ENCODE measurements at regions not wholly inside any gene's neighbourhood (a gene's known extent, or its start where the extent isn't known, plus 50 kb on each side); places are given as distances from the start of the nearest gene placed in this dataset.

DNA sequence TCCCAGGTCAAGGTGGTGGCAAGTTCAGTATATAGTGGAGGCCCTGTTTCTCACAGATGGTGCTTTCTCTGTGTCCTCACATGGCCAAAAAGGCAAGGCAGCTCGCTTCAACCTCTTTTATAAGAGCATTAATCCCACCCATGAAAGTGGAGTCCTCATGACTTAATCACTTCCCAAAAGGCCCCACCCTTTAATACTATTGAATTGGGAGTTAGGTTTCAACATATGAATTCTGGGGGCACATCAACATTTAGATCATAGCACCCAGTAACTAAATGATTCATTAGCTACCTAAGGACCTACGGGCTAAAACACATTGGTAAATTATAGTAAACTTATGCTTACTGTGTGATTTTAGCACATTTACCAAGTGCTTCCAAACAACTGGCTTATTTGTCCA, 317.9 kb downstream of the LTN1 start:
- TF ChIP-seq, protein P1, sequence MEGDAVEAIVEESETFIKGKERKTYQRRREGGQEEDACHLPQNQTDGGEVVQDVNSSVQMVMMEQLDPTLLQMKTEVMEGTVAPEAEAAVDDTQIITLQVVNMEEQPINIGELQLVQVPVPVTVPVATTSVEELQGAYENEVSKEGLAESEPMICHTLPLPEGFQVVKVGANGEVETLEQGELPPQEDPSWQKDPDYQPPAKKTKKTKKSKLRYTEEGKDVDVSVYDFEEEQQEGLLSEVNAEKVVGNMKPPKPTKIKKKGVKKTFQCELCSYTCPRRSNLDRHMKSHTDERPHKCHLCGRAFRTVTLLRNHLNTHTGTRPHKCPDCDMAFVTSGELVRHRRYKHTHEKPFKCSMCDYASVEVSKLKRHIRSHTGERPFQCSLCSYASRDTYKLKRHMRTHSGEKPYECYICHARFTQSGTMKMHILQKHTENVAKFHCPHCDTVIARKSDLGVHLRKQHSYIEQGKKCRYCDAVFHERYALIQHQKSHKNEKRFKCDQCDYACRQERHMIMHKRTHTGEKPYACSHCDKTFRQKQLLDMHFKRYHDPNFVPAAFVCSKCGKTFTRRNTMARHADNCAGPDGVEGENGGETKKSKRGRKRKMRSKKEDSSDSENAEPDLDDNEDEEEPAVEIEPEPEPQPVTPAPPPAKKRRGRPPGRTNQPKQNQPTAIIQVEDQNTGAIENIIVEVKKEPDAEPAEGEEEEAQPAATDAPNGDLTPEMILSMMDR (IDR thresholded peaks at IDR 0.05): no peak
- Histone ChIP-seq H3K36me3 (no peaks in the 10 kb centered on the region), H3K4me1 (no peaks in the 10 kb centered on the region), H3K4me3 (no peak overlapping the region), H3K27me3 (no peaks in the 10 kb centered on the region), H3K27ac (no peak overlapping the region), H3K9me3 (peaks cover 0 to 5% of the 10 kb centered on the region in 2 donors)
- DNase-seq (no peak), ATAC-seq (no peak)
- intact Hi-C loops (cut with DNase I): no loop called here

DNA sequence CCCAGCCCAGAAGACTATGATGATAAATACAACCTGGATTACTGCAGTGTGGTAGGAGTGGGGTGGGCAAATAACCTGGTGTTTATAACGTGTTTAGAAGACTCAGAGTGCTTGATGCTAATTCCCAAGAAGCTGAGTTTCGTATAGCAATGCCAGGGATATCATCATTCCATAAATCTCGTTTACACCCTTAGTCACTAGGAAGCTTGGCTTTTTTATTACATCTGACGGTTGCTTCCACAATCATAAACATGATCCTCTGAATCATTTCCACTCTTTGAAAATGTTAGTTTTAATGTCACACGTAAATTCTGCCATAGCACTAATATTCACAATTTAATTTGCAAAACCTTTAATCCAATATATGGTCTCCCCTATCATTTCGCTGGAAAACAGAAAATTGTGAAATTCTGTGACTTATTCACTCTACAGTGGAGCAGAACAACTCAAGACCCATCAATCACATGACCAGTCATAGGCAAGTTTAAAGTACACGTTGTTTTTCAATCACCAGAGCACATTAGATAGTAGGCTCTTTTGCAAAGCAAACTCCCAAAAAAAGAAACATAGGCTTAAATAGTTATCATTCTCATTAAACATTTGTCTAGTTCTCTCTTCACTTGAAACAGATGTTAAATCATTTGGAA, 321.0 kb downstream of the LTN1 start:
- Histone ChIP-seq H3K27me3 (no peaks in the 10 kb centered on the region), H3K4me1 (no peaks in the 10 kb centered on the region), H3K27ac (no peak overlapping the region), H3K4me3 (no peak overlapping the region), H3K36me3 (no peaks in the 10 kb centered on the region), H3K9me3 (peaks cover 0 to 5% of the 10 kb centered on the region in 2 donors)
- DNase-seq (no peak), ATAC-seq (no peak)
- TF ChIP-seq, protein P1 (IDR thresholded peaks at IDR 0.05): no peak
- intact Hi-C loops (cut with DNase I): no loop called here

DNA sequence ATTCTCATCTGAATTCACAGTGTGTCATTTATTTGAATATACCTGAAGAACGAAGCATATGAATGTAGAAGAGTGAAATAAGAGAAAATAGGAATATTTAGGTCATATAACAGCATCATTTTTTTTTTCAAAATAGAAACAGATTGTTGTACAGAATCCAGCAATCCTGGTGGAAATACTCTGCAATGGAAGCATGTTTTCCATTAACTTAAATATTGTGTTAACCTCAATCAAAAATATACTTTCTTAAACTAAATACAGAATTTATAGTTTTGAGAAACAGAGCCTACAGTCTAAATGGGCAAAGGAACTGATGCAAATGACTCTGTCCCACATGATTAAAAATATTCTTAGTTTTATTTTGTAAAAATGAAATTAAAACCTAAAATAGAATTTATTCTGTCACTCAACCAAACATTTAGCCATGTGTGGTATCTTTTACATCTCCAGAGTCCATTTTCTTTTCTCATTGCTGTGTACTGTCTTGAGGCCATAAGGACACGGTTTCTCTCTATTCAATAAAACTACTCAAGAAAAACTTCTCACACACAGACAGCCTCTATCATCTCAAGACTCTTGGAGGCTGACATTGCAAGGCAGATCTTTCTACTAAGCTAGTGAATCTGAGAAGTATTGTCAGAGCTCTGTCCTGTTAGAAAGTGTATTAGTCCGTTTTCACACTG, 322.6 kb downstream of the LTN1 start:
- H3K4me1 ChIP-seq: no peaks in the 10 kb centered on the region
- H3K9me3 ChIP-seq: no peaks in the 10 kb centered on the region
- no peaks in the 10 kb centered on the region for H3K36me3 ChIP-seq
- no peak for ATAC-seq
- DNase-seq: no peak
- H3K4me3 ChIP-seq: no peak overlapping the region
- H3K27me3 ChIP-seq: no peaks in the 10 kb centered on the region
- TF ChIP-seq, protein P1 (IDR thresholded peaks at IDR 0.05): no peak
- intact Hi-C loops (cut with DNase I): no loop called here
- H3K27ac ChIP-seq: no peak overlapping the region

DNA sequence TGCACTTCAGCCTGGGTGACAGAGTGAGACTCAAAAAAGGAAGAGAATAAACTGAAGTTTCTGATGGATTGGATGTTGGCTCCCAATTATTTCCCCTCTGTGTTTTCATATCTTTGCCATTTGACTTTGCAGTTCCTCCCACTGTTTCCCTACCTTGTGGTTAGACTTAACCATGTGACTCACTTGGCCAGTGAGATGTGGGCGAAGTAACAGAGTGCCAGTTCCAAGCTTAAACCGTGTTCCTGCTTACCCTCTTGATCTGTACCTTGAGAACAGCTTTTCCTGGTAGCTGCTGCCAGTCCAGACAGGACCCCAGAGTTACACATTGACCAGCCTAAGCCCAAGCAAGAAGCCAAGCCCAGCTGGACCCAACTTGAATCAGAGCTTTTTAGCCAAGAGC, 323.4 kb downstream of the LTN1 start:
- DNase-seq (no peak), ATAC-seq (no peak)
- Histone ChIP-seq H3K4me3 (no peak overlapping the region), H3K36me3 (no peaks in the 10 kb centered on the region), H3K27me3 (no peaks in the 10 kb centered on the region), H3K9me3 (no peaks in the 10 kb centered on the region), H3K4me1 (no peaks in the 10 kb centered on the region), H3K27ac (no peak overlapping the region)
- intact Hi-C loops (cut with DNase I): no loop called here
- TF ChIP-seq, protein P1 (IDR thresholded peaks at IDR 0.05): no peak

DNA sequence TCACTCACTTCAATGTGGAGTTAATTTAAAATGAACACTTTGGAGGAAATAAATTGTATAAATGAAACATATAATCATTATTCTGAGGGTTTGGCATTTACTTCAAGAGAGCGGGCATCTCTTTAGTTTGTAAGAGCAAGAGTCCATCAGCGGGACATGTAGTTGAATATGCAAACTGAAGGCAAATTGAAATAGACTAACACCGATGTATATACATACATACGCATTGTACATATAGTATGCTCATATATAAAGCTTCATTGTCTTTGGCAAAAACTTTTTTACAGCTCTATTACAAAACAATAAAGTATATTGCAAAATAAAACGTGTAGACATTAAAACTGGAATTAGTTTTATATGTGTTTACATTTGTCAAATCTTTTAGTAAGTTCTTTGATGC, 328.9 kb downstream of the LTN1 start:
- TF ChIP-seq, protein P1 (IDR thresholded peaks at IDR 0.05): no peak
- no peak overlapping the region for H3K4me3 ChIP-seq
- no peaks in the 10 kb centered on the region for H3K27me3 ChIP-seq
- intact Hi-C loops (cut with DNase I): no loop called here
- no peaks in the 10 kb centered on the region for H3K36me3 ChIP-seq
- no peaks in the 10 kb centered on the region for H3K4me1 ChIP-seq
- H3K27ac ChIP-seq: no peak overlapping the region
- DNase-seq (no peak), ATAC-seq (no peak)
- no peaks in the 10 kb centered on the region for H3K9me3 ChIP-seq

Measured in left lung (tissue), 4 donors.